PC-9 (cell line): ENCODE measurements at regions not wholly inside any gene's neighbourhood (a gene's known extent, or its start where the extent isn't known, plus 50 kb on each side); places are given as distances from the start of the nearest gene placed in this dataset.

Experiments
- EZH2 ChIP-seq: fragments of 200-600 bp; sonication (generic); IDR thresholded peaks from 2 replicates; pipeline ENCODE4 v1.8.0; 2017; ENCODE audit warnings: antibody characterized with exemption, low read depth
- TF ChIP-seq, protein P1 (sequence below): fragments of 200-600 bp; sonication (generic); conservative IDR thresholded peaks from 2 replicates; pipeline ENCODE4 v1.6.1; 2017; ENCODE audit warnings: mixed run types, antibody characterized with exemption, mild to moderate bottlenecking, moderate library complexity

DNA sequence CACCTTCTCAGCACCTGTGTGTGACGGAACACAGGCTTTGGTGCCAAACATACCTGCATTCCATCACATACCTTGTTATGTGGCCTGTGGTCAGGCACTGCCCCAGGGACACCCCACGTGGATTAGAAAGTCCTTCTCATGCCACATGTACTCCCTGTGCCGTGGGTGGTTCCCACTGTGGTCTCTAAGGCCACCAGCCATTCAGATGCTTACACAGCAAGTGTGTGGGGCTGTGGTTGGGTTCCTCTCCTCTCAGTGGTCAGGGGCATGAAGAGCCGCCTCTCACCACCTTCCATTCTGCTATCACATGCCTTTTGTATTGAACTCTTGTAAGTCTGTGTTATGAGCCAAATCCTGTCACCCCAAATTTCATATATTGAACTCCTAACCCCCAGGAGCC lies 85.1 kb upstream of the IGFBP3 start:
- TF ChIP-seq EZH2, result no peak
- TF ChIP-seq, protein P1, sequence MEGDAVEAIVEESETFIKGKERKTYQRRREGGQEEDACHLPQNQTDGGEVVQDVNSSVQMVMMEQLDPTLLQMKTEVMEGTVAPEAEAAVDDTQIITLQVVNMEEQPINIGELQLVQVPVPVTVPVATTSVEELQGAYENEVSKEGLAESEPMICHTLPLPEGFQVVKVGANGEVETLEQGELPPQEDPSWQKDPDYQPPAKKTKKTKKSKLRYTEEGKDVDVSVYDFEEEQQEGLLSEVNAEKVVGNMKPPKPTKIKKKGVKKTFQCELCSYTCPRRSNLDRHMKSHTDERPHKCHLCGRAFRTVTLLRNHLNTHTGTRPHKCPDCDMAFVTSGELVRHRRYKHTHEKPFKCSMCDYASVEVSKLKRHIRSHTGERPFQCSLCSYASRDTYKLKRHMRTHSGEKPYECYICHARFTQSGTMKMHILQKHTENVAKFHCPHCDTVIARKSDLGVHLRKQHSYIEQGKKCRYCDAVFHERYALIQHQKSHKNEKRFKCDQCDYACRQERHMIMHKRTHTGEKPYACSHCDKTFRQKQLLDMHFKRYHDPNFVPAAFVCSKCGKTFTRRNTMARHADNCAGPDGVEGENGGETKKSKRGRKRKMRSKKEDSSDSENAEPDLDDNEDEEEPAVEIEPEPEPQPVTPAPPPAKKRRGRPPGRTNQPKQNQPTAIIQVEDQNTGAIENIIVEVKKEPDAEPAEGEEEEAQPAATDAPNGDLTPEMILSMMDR, result no peak
